ENCODE measurements at regions not wholly inside any gene's neighbourhood (a gene's known extent, or its start where the extent isn't known, plus 50 kb on each side); places are given as distances from the start of the nearest gene placed in this dataset.

DNA sequence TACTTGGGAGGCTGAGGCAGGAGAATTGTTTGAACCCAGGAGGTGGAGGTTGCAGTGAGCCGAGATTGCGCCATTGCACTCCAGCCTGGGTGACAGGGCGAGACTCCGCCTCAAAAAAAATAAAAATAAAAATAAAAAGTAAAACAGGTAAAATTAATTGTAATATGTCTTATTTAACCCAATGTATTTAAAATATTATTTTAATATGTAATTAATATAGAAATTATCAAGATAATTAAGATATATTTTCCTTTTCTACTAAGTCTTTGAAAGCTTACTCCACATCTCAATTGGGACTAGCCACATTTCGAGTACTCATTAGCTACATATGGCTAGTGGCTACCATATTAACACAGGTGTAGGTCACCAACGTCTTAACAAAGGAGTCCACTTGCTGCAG lies 61.6 kb upstream of the IPO9 start:
- TF ChIP-seq, protein P1, sequence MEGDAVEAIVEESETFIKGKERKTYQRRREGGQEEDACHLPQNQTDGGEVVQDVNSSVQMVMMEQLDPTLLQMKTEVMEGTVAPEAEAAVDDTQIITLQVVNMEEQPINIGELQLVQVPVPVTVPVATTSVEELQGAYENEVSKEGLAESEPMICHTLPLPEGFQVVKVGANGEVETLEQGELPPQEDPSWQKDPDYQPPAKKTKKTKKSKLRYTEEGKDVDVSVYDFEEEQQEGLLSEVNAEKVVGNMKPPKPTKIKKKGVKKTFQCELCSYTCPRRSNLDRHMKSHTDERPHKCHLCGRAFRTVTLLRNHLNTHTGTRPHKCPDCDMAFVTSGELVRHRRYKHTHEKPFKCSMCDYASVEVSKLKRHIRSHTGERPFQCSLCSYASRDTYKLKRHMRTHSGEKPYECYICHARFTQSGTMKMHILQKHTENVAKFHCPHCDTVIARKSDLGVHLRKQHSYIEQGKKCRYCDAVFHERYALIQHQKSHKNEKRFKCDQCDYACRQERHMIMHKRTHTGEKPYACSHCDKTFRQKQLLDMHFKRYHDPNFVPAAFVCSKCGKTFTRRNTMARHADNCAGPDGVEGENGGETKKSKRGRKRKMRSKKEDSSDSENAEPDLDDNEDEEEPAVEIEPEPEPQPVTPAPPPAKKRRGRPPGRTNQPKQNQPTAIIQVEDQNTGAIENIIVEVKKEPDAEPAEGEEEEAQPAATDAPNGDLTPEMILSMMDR (IDR thresholded peaks at IDR 0.05) = no peak
- no peak for TF ChIP-seq POLR2A (IDR thresholded peaks at IDR 0.05)
